ENCODE measurements at regions not wholly inside any gene's neighbourhood (a gene's known extent, or its start where the extent isn't known, plus 50 kb on each side); places are given as distances from the start of the nearest gene placed in this dataset.

DNA sequence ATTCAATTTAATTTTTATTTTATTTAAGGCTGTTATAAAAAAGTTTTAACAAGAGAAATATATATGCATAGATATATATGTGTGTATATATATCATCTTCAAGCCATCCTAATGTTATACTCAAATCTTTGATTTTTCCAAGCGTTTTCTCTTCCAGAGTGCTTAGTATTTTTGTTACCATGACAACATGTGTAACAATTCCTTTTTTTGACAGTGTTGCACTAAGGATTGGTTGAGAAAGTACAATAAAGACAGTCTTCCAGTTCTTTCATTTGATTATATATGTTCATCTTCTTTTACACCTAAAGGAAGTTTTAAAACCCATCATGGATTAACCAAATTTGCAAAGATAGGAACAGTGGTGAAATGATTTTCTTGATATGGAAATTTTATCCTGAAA lies 171.7 kb downstream of the KLF6 start:
- DNase-seq (ENCODE audit: extremely low read depth, low read depth): no peak
- TF ChIP-seq CTCF (IDR thresholded peaks at IDR 0.05; ENCODE audit: low read depth, low read length): no peak

GRCh38 chr10:3612183-3613001 lies 172.6 kb downstream of the KLF6 start:
- no peak for TF ChIP-seq CTCF (IDR thresholded peaks at IDR 0.05; ENCODE audit: low read depth, low read length)
- no peak for DNase-seq (ENCODE audit: extremely low read depth, low read depth)

DNA sequence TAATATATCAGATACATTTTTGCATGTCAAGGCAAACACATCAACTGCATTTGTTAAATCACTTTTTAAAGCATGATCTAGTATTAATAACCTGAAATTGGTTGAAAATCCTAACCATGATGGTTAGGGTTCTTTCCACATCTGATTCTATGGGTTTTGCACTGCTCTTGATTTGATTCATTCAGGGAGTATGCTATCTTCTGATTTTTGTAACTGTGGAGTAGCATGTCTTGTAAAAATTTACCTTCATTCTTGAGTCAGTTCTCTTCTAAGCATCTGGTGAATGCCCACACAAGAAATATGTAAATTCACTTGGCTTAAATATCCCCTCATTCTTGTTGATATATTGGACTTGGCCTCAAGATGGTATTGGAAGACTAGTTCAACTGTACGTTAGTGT lies 178.7 kb downstream of the KLF6 start:
- no peak for DNase-seq (ENCODE audit: extremely low read depth, low read depth)
- no peak for TF ChIP-seq CTCF (IDR thresholded peaks at IDR 0.05; ENCODE audit: low read depth, low read length)

- no peak for TF ChIP-seq CTCF (IDR thresholded peaks at IDR 0.05; ENCODE audit: low read depth, low read length)
- DNase-seq (ENCODE audit: extremely low read depth, low read depth): no peak
These were observed 179.1 kb downstream of the KLF6 start for GRCh38 chr10:3605882-3606281.

- TF ChIP-seq CTCF (IDR thresholded peaks at IDR 0.05; ENCODE audit: low read depth, low read length): no peak
- no peak for DNase-seq (ENCODE audit: extremely low read depth, low read depth)
These were observed 189.3 kb downstream of the KLF6 start for GRCh38 chr10:3595736-3596135.

- no peak for TF ChIP-seq CTCF (IDR thresholded peaks at IDR 0.05; ENCODE audit: low read depth, low read length)
- no peak for DNase-seq (ENCODE audit: extremely low read depth, low read depth)
These were observed 191.4 kb downstream of the KLF6 start for GRCh38 chr10:3593611-3594010.

DNA sequence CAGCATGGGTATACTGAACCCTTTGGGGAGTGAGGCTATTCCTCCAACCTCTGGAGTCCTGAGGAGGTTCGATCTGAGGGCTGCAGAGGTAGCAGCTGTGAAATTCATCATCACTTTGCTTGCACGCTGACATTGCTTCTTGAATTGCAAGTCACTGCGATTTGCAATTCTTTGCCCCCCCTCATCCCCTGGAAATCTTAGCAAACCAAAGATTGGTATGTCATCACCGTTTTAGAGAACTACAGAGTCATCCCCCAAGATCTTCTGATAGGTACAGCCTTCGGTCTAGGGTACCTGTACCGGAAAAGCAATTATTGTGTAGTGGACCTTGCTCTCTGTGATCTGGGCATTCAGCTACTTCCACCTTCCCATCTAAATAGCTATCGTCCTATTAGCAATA lies 192.6 kb downstream of the KLF6 start:
- no peak for DNase-seq (ENCODE audit: extremely low read depth, low read depth)
- no peak for TF ChIP-seq CTCF (IDR thresholded peaks at IDR 0.05; ENCODE audit: low read depth, low read length)
